ENCODE measurements at regions not wholly inside any gene's neighbourhood (a gene's known extent, or its start where the extent isn't known, plus 50 kb on each side); places are given as distances from the start of the nearest gene placed in this dataset.

GRCh38 chr11:19541521-19542049 lies 171.1 kb upstream of the NAV2 start:
- H2BK12ac ChIP-seq (ENCODE audit: low read depth, low read length), result no peak overlapping the region
- no peak overlapping the region for H3K9ac ChIP-seq (replicated peaks in 1 of 4; ENCODE audit: extremely low read depth in 1 of 4, low read depth in 3 of 4, low read length in 3 of 4)
- H3K23me2 ChIP-seq (ENCODE audit: low read depth, low read length), result no peaks in the 10 kb centered on the region
- H3K4ac ChIP-seq (replicated peaks; ENCODE audit: insufficient read length, low read depth, low read length), result no peak overlapping the region
- H3K27me3 ChIP-seq (replicated peaks in 1 of 4; ENCODE audit: control insufficient read depth in 3 of 4, extremely low read depth in 1 of 4, insufficient read depth in 3 of 4, low read length in 3 of 4), result no peaks in the 10 kb centered on the region
- no peaks in the 10 kb centered on the region for H3K79me2 ChIP-seq (ENCODE audit: control insufficient read depth in 1 of 2, insufficient read depth in 2 of 2, low read length in 2 of 2)
- H3K4me2 ChIP-seq (ENCODE audit: insufficient read depth in 1 of 2, low read depth in 2 of 2, low read length in 2 of 2), result no peak overlapping the region
- H2BK15ac ChIP-seq (ENCODE audit: low read length), result no peak overlapping the region
- no peak overlapping the region for H3K23ac ChIP-seq (ENCODE audit: insufficient read length)
- H4K20me1 ChIP-seq (replicated peaks in 1 of 2; ENCODE audit: control insufficient read depth in 1 of 2, insufficient read depth in 2 of 2, low read length in 2 of 2), result no peaks in the 10 kb centered on the region
- H2AK5ac ChIP-seq (ENCODE audit: low read depth, low read length), result no peak overlapping the region
- no peaks in the 10 kb centered on the region for H3K36me3 ChIP-seq (ENCODE audit: control insufficient read depth in 2 of 4, insufficient read depth in 4 of 4, low read length in 3 of 4)
- no peak overlapping the region for H4K8ac ChIP-seq (ENCODE audit: extremely low read depth, insufficient read depth, low read length)
- H4K91ac ChIP-seq (replicated peaks; ENCODE audit: insufficient read length, low read length), result no peak overlapping the region
- H2AFZ ChIP-seq (ENCODE audit: low read length), result no peak overlapping the region
- H3K79me1 ChIP-seq (ENCODE audit: low read depth, low read length), result no peaks in the 10 kb centered on the region
- CTCF ChIA-PET (ENCODE audit: partially characterized antibody), result interaction anchor here (1.0 to 5.1 kb wide), 10 partner anchors 12 to 470 kb away, joined by 3 to 40 read pairs (median 4); no protein-coding TSS in a partner anchor
- DNase-seq (ENCODE audit: low read depth in 1 of 2, low spot score in 2 of 2) (no peak), FAIRE-seq (no peak)
- no peak overlapping the region for H2BK5ac ChIP-seq (ENCODE audit: low read depth, low read length)
- 91% methylated on average over 3 of the region's 3 CpGs; no CpG with 5 or more reads in 1 of the 2 experiments for WGBS, 2 experiments (ENCODE audit: extremely low coverage in 1 of 2, insufficient coverage in 1 of 2, insufficient read length in 1 of 2, insufficient replicate concordance in 2 of 2, low coverage in 1 of 2, low lambda C conversion rate in 2 of 2, missing lambda C conversion rate in 1 of 2)
- POLR2A ChIA-PET (ENCODE audit: partially characterized antibody), result no interaction called here
- no peak overlapping the region for H2BK120ac ChIP-seq (replicated peaks; ENCODE audit: low read depth, low read length)
- H2BK20ac ChIP-seq (ENCODE audit: low read length), result no peak overlapping the region
- H3K9me3 ChIP-seq (ENCODE audit: insufficient read depth in 2 of 2, low read depth in 1 of 2, low read length in 1 of 2), result no peaks in the 10 kb centered on the region
- peaks cover 0 to 3% (median 0%) of the 10 kb centered on the region in 4 experiments; a peak in 4 of 7 replicates for H3K4me1 ChIP-seq (replicated peaks in 1 of 4; ENCODE audit: control insufficient read depth in 3 of 4, insufficient read depth in 4 of 4, low read length in 3 of 4)
- no peak overlapping the region for H3K4me3 ChIP-seq (ENCODE audit: extremely low read depth in 1 of 4, insufficient read depth in 2 of 4, low read depth in 3 of 4, low read length in 4 of 4)
- H3K18ac ChIP-seq (ENCODE audit: extremely low read depth, low read length), result no peak overlapping the region
- no peak overlapping the region for H3K56ac ChIP-seq (replicated peaks; ENCODE audit: insufficient read length, low read depth, low read length)
- H4K5ac ChIP-seq (ENCODE audit: insufficient read length, low read depth, low read length), result no peak overlapping the region
- H3K27ac ChIP-seq (ENCODE audit: low read depth, low read length), result no peak overlapping the region
- no peak overlapping the region for H3K14ac ChIP-seq (ENCODE audit: insufficient read length)
- TF ChIP-seq SUZ12 (IDR thresholded peaks at IDR 0.05; ENCODE audit: low read length) (no peak), KDM4A (IDR thresholded peaks at IDR 0.05; ENCODE audit: low read depth, low read length, severe bottlenecking) (no peak), BCL11A (IDR thresholded peaks at IDR 0.05; ENCODE audit: low read depth in 2 of 2, low read length in 2 of 2) (no peak), SIRT6 (IDR thresholded peaks at IDR 0.05; ENCODE audit: low read length) (no peak), GTF2F1 (IDR thresholded peaks at IDR 0.05; ENCODE audit: borderline replicate concordance, low read depth, low read length) (no peak), EP300 (IDR thresholded peaks at IDR 0.05; ENCODE audit: borderline replicate concordance in 1 of 2, low read depth in 2 of 2, low read length in 2 of 2) (no peak), POLR2A (IDR thresholded peaks at IDR 0.05; ENCODE audit: control extremely low read depth in 1 of 2, low read depth in 2 of 2, low read length in 2 of 2) (no peak), HDAC2 (IDR thresholded peaks at IDR 0.05; ENCODE audit: borderline replicate concordance in 1 of 2, low read depth in 2 of 2, low read length in 2 of 2) (no peak), TBP (IDR thresholded peaks at IDR 0.05; ENCODE audit: low read depth, low read length) (no peak), NRF1 (IDR thresholded peaks at IDR 0.05; ENCODE audit: low read depth, low read length) (no peak), GABPA (IDR thresholded peaks at IDR 0.05; ENCODE audit: borderline replicate concordance, insufficient read depth, low read length) (no peak)
- TF ChIP-seq, protein P1, sequence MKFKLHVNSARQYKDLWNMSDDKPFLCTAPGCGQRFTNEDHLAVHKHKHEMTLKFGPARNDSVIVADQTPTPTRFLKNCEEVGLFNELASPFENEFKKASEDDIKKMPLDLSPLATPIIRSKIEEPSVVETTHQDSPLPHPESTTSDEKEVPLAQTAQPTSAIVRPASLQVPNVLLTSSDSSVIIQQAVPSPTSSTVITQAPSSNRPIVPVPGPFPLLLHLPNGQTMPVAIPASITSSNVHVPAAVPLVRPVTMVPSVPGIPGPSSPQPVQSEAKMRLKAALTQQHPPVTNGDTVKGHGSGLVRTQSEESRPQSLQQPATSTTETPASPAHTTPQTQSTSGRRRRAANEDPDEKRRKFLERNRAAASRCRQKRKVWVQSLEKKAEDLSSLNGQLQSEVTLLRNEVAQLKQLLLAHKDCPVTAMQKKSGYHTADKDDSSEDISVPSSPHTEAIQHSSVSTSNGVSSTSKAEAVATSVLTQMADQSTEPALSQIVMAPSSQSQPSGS (IDR thresholded peaks at IDR 0.05; ENCODE audit: low read length), result no peak
